NCI-H345 treated with DMSO at 0.1 percent for 48 hours (cell line): ENCODE measurements at regions not wholly inside any gene's neighbourhood (a gene's known extent, or its start where the extent isn't known, plus 50 kb on each side); places are given as distances from the start of the nearest gene placed in this dataset.

Experiments used
- DNase-seq: peaks from one replicate; lab custom pipeline; 2025; ENCODE audit not compliant: unreplicated experiment; lab: John Stamatoyannopoulos, UW

DNA sequence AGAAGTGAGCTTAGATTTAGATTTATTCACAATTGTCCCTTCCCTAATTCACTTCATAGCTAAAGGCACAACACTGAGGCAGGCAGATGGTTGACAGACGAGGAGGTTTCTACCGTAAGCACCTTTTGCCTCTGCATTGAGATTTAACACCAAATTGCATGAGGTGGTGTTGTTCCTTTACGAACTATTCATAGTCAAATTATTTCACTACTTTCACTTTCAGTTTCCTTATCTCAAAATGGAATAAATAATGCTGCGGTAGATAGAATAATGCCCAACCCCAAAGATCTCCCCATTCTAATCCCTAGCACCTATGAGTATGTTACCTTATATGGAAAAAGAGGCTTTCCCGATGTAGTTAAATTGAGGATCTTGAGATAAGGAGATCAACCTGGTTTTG, 58.9 kb upstream of the LINC00305 start:
- no peak for DNase-seq

DNA sequence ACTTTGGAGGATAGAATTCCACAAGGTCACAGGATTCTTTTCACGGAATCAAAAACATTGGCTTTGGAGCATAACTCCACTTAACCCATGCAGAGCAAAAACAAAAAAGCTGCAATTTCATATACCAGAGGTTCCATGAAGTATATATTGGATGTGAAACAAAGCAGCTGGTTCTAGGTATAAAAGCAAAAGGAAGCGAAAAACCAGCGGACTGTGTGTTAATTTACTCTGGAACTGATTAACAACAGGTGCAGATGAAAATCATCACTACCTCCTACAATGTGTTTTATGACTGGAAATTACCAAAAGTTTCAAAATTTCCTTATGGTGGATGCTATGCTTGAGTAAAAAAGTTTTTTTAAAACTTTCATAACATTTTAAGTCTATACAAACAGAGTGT, 54.4 kb upstream of the LINC00305 start:
- DNase-seq: no peak

DNA sequence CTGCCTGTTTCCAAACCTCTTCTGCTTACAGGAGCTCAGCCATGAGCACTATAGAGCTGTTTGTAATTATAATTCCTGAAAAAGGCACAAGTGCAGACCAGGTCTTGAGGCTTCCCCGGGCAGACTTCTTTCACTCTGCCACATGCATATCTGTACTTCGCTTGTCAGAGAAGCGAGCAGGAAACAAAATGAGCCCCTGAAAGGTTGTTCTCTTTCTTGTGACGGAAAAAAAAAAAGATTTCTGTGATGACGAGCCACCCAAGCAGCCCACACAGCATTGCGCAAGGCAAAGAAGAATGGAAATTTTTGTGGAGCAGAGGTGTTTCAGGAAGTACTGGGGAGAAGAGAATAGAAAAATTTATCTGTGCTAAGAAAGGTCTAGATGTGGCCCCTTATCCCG, 54.0 kb upstream of the LINC00305 start:
- no peak for DNase-seq

DNA sequence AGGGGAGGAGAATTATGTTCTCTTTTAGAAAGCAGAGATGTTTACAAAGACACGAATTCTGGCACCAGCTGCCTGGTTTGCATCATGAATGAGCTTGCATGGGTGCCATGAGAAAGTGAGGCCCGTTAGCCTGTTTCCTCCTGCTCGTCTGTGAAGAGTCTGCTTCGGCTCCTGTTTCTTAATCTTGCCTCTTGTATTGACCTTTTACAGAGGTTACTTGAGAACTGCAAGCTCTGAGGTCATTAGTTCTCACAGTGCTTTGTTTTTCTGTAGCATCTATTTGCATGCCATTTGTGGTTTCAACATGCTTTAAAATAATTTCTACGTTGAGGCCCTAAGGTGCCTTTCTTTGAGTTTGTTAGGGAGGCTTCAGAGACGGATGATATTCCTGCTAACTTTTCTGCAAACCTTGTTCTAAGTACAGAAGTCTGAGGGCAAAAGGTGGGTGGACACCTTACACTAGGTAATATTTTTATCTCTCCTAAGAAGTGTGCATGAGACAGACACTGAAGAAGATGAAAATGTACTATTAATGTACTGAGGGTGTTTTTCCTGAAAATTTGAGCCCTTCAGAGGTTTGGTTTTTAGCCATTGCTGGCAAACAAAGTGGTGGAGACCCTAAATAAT, 53.4 kb upstream of the LINC00305 start:
- DNase-seq: no peak

DNA sequence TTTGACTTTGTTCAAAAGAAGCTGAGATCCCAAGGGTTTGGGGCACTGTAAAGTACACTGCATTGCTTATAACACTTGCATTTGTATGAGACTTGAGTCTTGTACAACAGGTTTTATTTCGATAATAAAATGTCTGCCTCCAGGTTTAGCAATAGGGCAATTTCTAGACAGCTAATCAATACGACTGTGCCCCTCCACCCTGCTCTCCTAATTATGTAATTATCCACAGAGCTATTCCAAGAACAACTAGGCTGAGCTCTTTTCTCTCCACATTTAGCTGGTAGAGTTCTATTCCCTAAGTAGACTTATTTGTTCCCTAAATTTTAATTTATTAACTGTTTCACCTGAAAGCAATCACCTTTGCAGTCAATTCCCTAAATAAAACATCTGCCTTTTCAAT, 52.9 kb upstream of the LINC00305 start:
- DNase-seq: no peak

DNA sequence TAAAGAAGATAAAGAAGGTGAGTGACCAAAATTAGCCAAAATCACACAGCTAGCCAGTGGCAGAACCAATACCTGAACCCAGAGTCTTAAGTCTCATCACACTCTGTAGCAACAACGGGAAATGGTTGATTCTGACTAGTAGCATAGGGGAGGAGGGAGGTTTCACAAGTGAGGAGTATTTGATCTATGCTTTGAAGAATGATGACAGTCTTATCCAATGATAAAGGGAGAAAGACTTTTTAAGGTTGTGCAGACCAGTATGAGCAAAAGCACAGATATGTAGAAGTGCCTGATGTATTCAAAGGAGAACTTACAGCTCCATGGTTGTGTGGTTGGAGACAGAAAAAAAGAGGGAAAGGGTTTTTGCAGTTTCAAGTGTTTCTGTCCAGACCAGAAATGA, 50.7 kb upstream of the LINC00305 start:
- DNase-seq: no peak
